IMR-90 (cell line): ENCODE measurements at regions not wholly inside any gene's neighbourhood (a gene's known extent, or its start where the extent isn't known, plus 50 kb on each side); places are given as distances from the start of the nearest gene placed in this dataset.

ENCODE experiments used
- ATAC-seq: fragments of 200-7000 bp; cut with Tn5 transposase; 2 replicates; pipeline ENCODE4 v1.9.1; 2020; ENCODE audit warnings: low read depth, mild to moderate bottlenecking, moderate library complexity
- BruUV-seq: library from RNA; stranded (reverse); fragments of 400-500 nt; replicated peaks from 2 replicates; lab custom pipeline; 2021; lab: Mats Ljungman, UMichigan
- CTCF ChIA-PET: fragments of 300-600 bp; formaldehyde crosslinking; extraction: SDS; loops from one replicate; lab custom pipeline; 2021; ENCODE audit warnings: antibody characterized with exemption; lab: Yijun Ruan, JAX
- POLR2A ChIA-PET: fragments of 300-600 bp; sonication (Branson Sonifier 250); formaldehyde crosslinking; loops from one replicate; lab custom pipeline; 2022; ENCODE audit warnings: antibody characterized with exemption; ENCODE audit not compliant: unreplicated experiment; lab: Charles Lee
- DNase-seq: peaks from one replicate; pipeline ENCODE4 v3.0.0; 2013
- H2AFZ ChIP-seq: replicated peaks from 2 replicates; pipeline ENCODE3; 2013; ENCODE audit warnings: low read length, mild to moderate bottlenecking; ENCODE audit not compliant: poor library complexity
- H2AK5ac ChIP-seq: 2 replicates; pipeline ENCODE4 v1.6.1; 2013; ENCODE audit warnings: low read depth, low read length, inconsistent platforms
- H2AK9ac ChIP-seq: replicated peaks from 2 replicates; pipeline ENCODE3; 2013; ENCODE audit warnings: mild to moderate bottlenecking, low read depth, low read length, moderate library complexity; ENCODE audit not compliant: poor library complexity
- H2BK120ac ChIP-seq: 2 replicates; pipeline ENCODE4 v1.6.1; 2013; ENCODE audit warnings: low read depth, low read length, inconsistent platforms
- H2BK15ac ChIP-seq: 3 replicates; pipeline ENCODE4 v1.6.1; 2013; ENCODE audit warnings: low read depth, low read length, inconsistent platforms
- H2BK20ac ChIP-seq: 2 replicates; pipeline ENCODE4 v1.6.1; 2013; ENCODE audit warnings: low read depth, mild to moderate bottlenecking, inconsistent platforms, low read length, moderate library complexity
- H2BK5ac ChIP-seq: 2 replicates; pipeline ENCODE4 v1.6.1; 2013; ENCODE audit warnings: mild to moderate bottlenecking, low read depth, low read length, inconsistent platforms; ENCODE audit not compliant: poor library complexity, severe bottlenecking
- H3K14ac ChIP-seq: replicated peaks from 2 replicates; pipeline ENCODE4 v1.6.1; 2013; ENCODE audit warnings: low read depth, low read length, inconsistent platforms
- H3K18ac ChIP-seq: 2 replicates; pipeline ENCODE4 v1.6.1; 2013; ENCODE audit warnings: low read depth, low read length, control low read depth
- H3K23ac ChIP-seq: 2 replicates; pipeline ENCODE4 v1.6.1; 2013; ENCODE audit warnings: low read depth, low read length, inconsistent platforms
- H3K27ac ChIP-seq: 2 replicates; pipeline ENCODE4 v1.5.1; 2013; ENCODE audit warnings: mild to moderate bottlenecking, control low read depth, low read length; ENCODE audit not compliant: insufficient read depth
- H3K27me3 ChIP-seq: 2 replicates; pipeline ENCODE4 v1.6.1; 2013; ENCODE audit warnings: low read length; ENCODE audit not compliant: control insufficient read depth, insufficient read depth
- H3K36me3 ChIP-seq: 2 replicates; pipeline ENCODE4 v1.6.1; 2013; ENCODE audit warnings: low read length, mixed read lengths; ENCODE audit not compliant: control insufficient read depth, insufficient read depth
- H3K4ac ChIP-seq: 2 replicates; pipeline ENCODE4 v1.6.1; 2013; ENCODE audit warnings: low read depth, low read length, inconsistent platforms
- H3K4me1 ChIP-seq: 2 replicates; pipeline ENCODE4 v1.6.1; 2013; ENCODE audit warnings: low read length, mixed read lengths; ENCODE audit not compliant: control insufficient read depth, insufficient read depth
- H3K4me2 ChIP-seq: 2 replicates; pipeline ENCODE4 v1.6.1; 2013; ENCODE audit warnings: low read depth, mild to moderate bottlenecking, control low read depth, low read length, moderate library complexity
- H3K4me3 ChIP-seq: 2 replicates; pipeline ENCODE4 v1.5.1; 2013; ENCODE audit warnings: low read depth, mild to moderate bottlenecking, control low read depth, low read length, moderate library complexity; ENCODE audit not compliant: insufficient read depth
- H3K56ac ChIP-seq: 2 replicates; pipeline ENCODE4 v1.6.1; 2013; ENCODE audit warnings: low read length, inconsistent platforms; ENCODE audit not compliant: insufficient read depth; ENCODE audit errors: extremely low read depth
- H3K79me1 ChIP-seq, 2 experiments: 2 replicates each; pipeline ENCODE4 v1.6.1; 2013; ENCODE audit warnings: low read length in 2 of 2, inconsistent platforms in 1 of 2, low read depth in 1 of 2
- H3K9ac ChIP-seq: 2 replicates; pipeline ENCODE4 v1.6.1; 2013; ENCODE audit warnings: low read depth, low read length, control low read depth
- H3K9me1 ChIP-seq: 2 replicates; pipeline ENCODE4 v1.6.1; 2013; ENCODE audit warnings: low read length, inconsistent platforms; ENCODE audit not compliant: insufficient read depth
- H3K9me3 ChIP-seq: 2 replicates; pipeline ENCODE4 v1.6.1; 2013; ENCODE audit warnings: low read length; ENCODE audit not compliant: control insufficient read depth, insufficient read depth
- H4K20me1 ChIP-seq: 2 replicates; pipeline ENCODE4 v1.6.1; 2013; ENCODE audit warnings: low read length, inconsistent platforms; ENCODE audit not compliant: insufficient read depth
- H4K5ac ChIP-seq: 2 replicates; pipeline ENCODE4 v1.6.1; 2013; ENCODE audit warnings: mild to moderate bottlenecking, low read depth, low read length, control low read depth
- H4K8ac ChIP-seq, 2 experiments: 2 replicates each; pipeline ENCODE4 v1.6.1; 2013; ENCODE audit warnings: low read depth in 2 of 2, low read length in 2 of 2, control low read depth in 1 of 2, inconsistent platforms in 1 of 2
- H4K91ac ChIP-seq: 2 replicates; pipeline ENCODE4 v1.6.1; 2013; ENCODE audit warnings: low read depth, low read length, inconsistent platforms; ENCODE audit not compliant: insufficient read depth
- BHLHE40 ChIP-seq: fragments of 150-350 bp; IDR thresholded peaks from 2 replicates; pipeline ENCODE4 v1.6.1; 2016; ENCODE audit warnings: mild to moderate bottlenecking, low read depth, low read length
- CEBPB ChIP-seq: IDR thresholded peaks from 2 replicates; pipeline ENCODE4 v1.6.1; 2012; ENCODE audit warnings: low read depth, low read length, improper control_type of control experiment
- CHD1 ChIP-seq: IDR thresholded peaks from 2 replicates; pipeline ENCODE4 v1.6.1; 2012; ENCODE audit warnings: low read depth, low read length, improper control_type of control experiment
- ELK1 ChIP-seq: fragments of 150-350 bp; IDR thresholded peaks from 2 replicates; pipeline ENCODE4 v1.6.1; 2016; ENCODE audit warnings: low read depth, mild to moderate bottlenecking, low read length, moderate library complexity, borderline replicate concordance
- FOS ChIP-seq: fragments of 150-350 bp; IDR thresholded peaks from 2 replicates; pipeline ENCODE4 v1.6.1; 2016; ENCODE audit warnings: low read depth, low read length
- MAFK ChIP-seq: IDR thresholded peaks from 2 replicates; pipeline ENCODE4 v1.6.1; 2012; ENCODE audit warnings: low read depth, low read length, improper control_type of control experiment
- MAZ ChIP-seq: IDR thresholded peaks from 2 replicates; pipeline ENCODE4 v1.6.1; 2012; ENCODE audit warnings: low read depth, mild to moderate bottlenecking, low read length, improper control_type of control experiment, moderate library complexity, borderline replicate concordance
- NFE2L2 ChIP-seq: fragments of 150-350 bp; IDR thresholded peaks from 2 replicates; pipeline ENCODE4 v1.6.1; 2016; ENCODE audit warnings: low read depth, mild to moderate bottlenecking, low read length
- POLR2A ChIP-seq: IDR thresholded peaks from 2 replicates; pipeline ENCODE4 v1.6.1; 2012; ENCODE audit warnings: mild to moderate bottlenecking, low read depth, low read length
- RAD21 ChIP-seq: IDR thresholded peaks from 2 replicates; pipeline ENCODE4 v1.6.1; 2012; ENCODE audit warnings: low read length, improper control_type of control experiment
- RCOR1 ChIP-seq: IDR thresholded peaks from 2 replicates; pipeline ENCODE4 v1.6.1; 2012; ENCODE audit warnings: mild to moderate bottlenecking, low read length, improper control_type of control experiment; ENCODE audit not compliant: insufficient replicate concordance
- RFX5 ChIP-seq: IDR thresholded peaks from 2 replicates; pipeline ENCODE4 v1.8.0; 2012; ENCODE audit warnings: low read depth, mild to moderate bottlenecking, low read length, moderate library complexity
- SMC3 ChIP-seq: fragments of 150-350 bp; IDR thresholded peaks from 2 replicates; pipeline ENCODE4 v1.6.1; 2016; ENCODE audit warnings: low read depth, mild to moderate bottlenecking, antibody characterized with exemption, low read length, moderate library complexity
- USF2 ChIP-seq: fragments of 150-350 bp; IDR thresholded peaks from 2 replicates; pipeline ENCODE4 v1.6.1; 2017; ENCODE audit warnings: mild to moderate bottlenecking, antibody characterized with exemption, low read length, low read depth
- WGBS, 2 experiments: methylation state at CpG; one replicate each; pipeline versions ENCODE4 v1.1.5 to v1.1.7; 2013; ENCODE audit warnings: missing lambda C conversion rate in 2 of 2; ENCODE audit not compliant: insufficient read length in 1 of 2; ENCODE audit errors: extremely low coverage in 2 of 2; 5-methylcytosine and 5-hydroxymethylcytosine counted together
- dilution Hi-C: fragments of 300-500 bp; cut with HindIII; formaldehyde crosslinking; loops from one replicate; pipeline ENCODE4 v1.14.3; 2018; ENCODE audit warnings: low sequenced_read_pairs; ENCODE audit not compliant: unreplicated experiment
- in situ Hi-C: fragments of 300-500 bp; cut with MboI; formaldehyde crosslinking; loops from 3 replicates; pipeline ENCODE4 v1.14.3; 2019; ENCODE audit warnings: low sequenced_read_pairs, inconsistent platforms, mixed read lengths
- intact Hi-C: fragments of 100-400 bp; cut with micrococcal nuclease; formaldehyde crosslinking; loops from 2 replicates; pipeline ENCODE4 v1.10.0; 2022
- TF ChIP-seq, protein P1 (sequence below): conservative IDR thresholded peaks from 2 replicates; pipeline ENCODE4 v1.5.1; 2012; ENCODE audit warnings: mild to moderate bottlenecking, low read depth, low read length, improper control_type of control experiment

DNA sequence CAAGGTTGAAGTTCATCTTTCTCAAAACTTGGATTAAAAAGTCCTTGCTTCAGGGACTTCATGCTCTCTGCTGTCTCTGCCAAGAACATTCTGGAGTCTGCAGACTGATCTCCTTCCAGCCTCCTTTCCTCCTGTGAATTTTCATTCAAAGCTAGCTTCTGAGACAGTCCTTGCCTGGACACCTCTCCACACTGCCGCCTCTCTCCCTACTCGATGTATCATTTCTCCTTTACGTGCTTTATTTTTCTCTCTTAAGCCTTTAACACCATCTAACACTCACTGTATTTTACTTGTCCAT lies 238.8 kb downstream of the COL4A1 start:
- Histone ChIP-seq H3K56ac (no peak overlapping the region), H4K20me1 (no peaks in the 10 kb centered on the region), H2AFZ (no peak overlapping the region), H2BK120ac (no peak overlapping the region), H3K9me3 (no peaks in the 10 kb centered on the region), H3K4me3 (no peak overlapping the region), H3K9me1 (peaks cover 3% of the 10 kb centered on the region), H4K91ac (no peak overlapping the region), H2AK9ac (no peak overlapping the region), H3K9ac (no peak overlapping the region), H3K4ac (no peak overlapping the region), H3K18ac (no peak overlapping the region), H3K36me3 (no peaks in the 10 kb centered on the region), H3K79me1 (no peaks in the 10 kb centered on the region), H4K8ac (no peak overlapping the region), H2BK5ac (no peak overlapping the region), H4K5ac (no peak overlapping the region), H2BK15ac (no peak overlapping the region), H3K4me1 (no peaks in the 10 kb centered on the region), H3K4me2 (no peak overlapping the region), H3K14ac (no peak overlapping the region), H3K23ac (no peak overlapping the region), H3K27ac (no peak overlapping the region), H2BK20ac (no peak overlapping the region), H2AK5ac (no peak overlapping the region; the same call in 1 of the 2 replicates), H3K27me3 (0 out of 2 replicates have a peak, but pooled peaks cover 2% of the 10 kb centered on the region)
- ATAC-seq = no peak
- ChIA-PET POLR2A (no interaction called here), CTCF (no interaction called here)
- DNase-seq = no peak
- intact Hi-C loops (no loop called here), dilution Hi-C loops (no loop called here), in situ Hi-C loops (no loop called here)
- TF ChIP-seq USF2 = no peak
- no peak for TF ChIP-seq RFX5
- TF ChIP-seq CHD1 = no peak
- TF ChIP-seq RAD21 = no peak
- TF ChIP-seq RCOR1 = no peak
- TF ChIP-seq SMC3 = no peak
- TF ChIP-seq POLR2A = no peak
- TF ChIP-seq NFE2L2 = no peak
- TF ChIP-seq MAZ = no peak
- TF ChIP-seq FOS = no peak
- no peak for TF ChIP-seq BHLHE40
- TF ChIP-seq, protein P1, sequence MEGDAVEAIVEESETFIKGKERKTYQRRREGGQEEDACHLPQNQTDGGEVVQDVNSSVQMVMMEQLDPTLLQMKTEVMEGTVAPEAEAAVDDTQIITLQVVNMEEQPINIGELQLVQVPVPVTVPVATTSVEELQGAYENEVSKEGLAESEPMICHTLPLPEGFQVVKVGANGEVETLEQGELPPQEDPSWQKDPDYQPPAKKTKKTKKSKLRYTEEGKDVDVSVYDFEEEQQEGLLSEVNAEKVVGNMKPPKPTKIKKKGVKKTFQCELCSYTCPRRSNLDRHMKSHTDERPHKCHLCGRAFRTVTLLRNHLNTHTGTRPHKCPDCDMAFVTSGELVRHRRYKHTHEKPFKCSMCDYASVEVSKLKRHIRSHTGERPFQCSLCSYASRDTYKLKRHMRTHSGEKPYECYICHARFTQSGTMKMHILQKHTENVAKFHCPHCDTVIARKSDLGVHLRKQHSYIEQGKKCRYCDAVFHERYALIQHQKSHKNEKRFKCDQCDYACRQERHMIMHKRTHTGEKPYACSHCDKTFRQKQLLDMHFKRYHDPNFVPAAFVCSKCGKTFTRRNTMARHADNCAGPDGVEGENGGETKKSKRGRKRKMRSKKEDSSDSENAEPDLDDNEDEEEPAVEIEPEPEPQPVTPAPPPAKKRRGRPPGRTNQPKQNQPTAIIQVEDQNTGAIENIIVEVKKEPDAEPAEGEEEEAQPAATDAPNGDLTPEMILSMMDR = no peak
- no peak for TF ChIP-seq ELK1
- TF ChIP-seq CEBPB = no peak
- no peak for TF ChIP-seq MAFK
- no TSS peak for BruUV-seq
- whole genome bisulfite sequencing, 2 experiments = no CpG with 5 or more reads among the region's 3 CpGs
